ENCODE measurements at regions not wholly inside any gene's neighbourhood (a gene's known extent, or its start where the extent isn't known, plus 50 kb on each side); places are given as distances from the start of the nearest gene placed in this dataset.
"Not testable (repeated sequence)": the region's sequence is repeated elsewhere in the genome, so short reads cannot be mapped to it uniquely, and the experiment has no call there.

DNA sequence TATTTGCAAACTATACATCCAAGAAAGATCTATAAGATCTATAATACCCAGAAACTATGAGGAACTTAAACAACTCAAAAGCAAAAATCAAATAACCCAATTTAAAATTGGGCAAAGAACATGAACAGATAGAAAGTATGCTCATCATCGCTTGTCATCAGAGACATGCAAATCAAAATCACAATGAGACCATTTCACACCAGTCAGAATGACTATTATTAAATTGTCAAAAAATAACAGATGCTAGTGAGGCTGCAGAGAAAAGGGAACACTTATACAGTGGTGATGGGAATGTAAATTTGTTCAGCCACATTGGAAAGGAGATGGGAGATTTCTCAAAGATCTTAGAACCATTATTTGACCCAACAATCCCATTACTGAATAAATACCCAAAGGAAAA, 1451.7 kb upstream of the ADGRL3 start:
- no peak for DNase-seq

DNA sequence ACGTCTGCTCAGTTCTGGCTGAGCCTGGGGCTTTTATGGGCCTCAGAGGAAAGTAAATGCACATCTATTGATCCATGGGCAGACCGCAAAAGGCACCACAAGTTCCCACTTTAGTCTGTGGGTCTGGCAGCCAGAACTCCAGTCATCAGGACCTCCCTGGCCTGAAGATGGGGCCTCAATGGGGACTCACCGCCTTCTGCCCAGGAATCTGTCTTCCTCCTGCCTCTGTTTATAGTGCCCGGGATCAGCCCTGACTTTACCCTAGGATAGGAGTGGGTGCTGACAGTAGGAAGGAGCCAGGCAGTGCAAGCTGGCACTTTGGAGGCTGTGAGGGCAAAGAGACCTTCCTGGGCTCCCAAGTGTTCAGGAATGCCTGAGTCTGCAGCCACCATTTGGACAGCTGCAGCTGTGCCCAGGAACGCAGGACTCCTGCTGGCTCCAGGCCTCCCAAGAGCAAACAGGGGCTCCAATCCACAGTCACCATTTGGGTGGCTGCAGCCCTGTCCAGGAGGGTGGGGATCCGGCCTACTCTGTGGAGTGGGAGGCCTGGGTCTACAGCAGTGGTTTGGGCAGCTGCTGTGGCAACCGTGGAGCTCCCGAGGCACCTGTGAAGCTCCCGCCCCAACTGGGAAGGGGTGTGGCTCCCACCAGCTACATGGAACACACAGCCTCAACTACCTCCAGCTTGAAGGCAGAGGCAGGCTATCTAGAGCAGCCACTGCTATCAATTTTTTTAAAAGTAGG, 1440.9 kb upstream of the ADGRL3 start:
- DNase-seq = no peak

DNA sequence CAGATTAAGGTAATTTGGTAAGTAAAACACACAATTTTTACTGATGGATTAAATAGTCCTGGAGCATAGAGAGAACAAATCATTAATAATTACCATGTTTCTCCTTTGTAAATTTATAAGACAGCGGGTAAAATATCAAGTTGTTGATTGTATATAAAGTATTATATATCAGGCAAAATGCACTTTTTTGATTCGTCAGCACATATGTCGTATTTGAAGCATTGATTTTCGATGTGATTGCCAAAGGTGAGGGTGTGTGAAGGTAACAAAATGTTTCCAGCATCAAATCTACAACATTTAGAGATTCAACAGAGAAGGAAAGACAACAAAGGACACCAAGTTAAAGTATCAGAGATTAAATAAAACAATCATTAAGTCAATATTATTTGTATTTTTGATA, 1437.8 kb upstream of the ADGRL3 start:
- no peak for DNase-seq

DNA sequence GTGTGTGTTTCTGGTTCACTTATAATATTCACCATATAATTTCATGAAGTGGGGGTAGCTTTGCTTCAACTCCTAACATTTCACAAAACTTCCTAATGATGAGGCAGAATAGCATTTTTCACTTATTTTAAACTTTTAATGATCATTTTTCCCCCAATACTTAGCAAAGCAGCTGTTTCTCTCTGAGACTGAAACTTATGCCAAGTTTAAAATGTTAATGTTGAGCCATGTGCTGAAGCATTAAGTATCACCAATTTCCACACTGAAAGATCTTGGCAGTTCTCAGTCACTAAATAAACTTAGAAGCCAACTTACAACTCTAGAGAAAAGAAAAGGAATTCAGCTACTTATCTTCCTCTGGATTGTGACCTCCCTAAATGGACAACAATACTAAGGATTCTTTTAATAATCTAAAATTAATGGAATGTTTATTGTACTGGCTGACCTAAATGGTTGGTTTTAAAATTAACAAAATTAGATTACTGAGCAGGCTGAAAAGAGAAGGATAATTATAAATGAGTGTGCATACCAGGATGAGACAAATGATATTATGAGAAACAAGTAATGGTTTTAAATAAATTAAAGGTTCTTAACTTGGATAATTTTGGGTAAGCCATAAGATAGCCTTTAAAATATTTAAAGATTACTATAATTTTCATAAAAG, 1429.4 kb upstream of the ADGRL3 start:
- no peak for DNase-seq

GRCh38 chr4:59772641-59773139, 1427.4 kb upstream of the ADGRL3 start:
- no peak for DNase-seq

DNA sequence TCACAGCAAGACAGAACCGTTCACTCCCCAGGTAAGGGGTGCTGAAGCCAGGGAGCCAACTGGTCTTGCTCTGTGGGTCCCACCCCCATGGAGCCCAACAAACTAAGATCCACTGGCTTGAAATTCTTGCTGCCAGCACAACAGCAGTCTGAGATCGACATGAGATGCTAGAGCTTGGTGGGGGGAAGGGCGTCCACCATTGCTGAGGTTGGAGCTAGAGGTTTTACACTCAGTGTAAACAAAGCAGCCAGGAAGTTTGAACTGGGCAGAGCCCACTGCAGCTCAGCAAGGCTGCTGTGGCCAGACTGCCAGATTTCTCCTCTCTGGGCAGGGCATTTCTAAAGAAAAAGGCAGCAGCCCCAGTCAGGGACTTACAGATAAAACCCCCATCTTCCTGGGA, 1419.9 kb upstream of the ADGRL3 start:
- not testable (repeated sequence) for DNase-seq

DNA sequence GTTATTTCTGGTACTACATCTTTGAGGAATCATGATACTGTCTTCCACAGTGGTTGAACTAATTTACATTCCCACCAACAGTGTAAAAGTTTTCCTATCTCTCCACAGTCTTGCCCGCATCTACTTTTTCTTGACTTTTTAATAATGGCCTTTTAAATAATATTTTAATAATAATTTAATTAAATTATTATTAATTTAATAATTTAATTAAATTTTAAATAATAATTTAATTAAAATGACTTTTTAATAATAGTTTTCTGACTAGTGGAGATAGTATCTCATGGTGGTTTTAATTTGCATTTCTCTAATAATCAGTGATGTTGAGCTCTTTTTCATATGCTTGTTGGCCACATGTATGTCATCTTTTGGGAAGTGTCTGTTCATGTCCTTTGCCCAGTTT, 1395.0 kb upstream of the ADGRL3 start:
- no peak for DNase-seq

DNA sequence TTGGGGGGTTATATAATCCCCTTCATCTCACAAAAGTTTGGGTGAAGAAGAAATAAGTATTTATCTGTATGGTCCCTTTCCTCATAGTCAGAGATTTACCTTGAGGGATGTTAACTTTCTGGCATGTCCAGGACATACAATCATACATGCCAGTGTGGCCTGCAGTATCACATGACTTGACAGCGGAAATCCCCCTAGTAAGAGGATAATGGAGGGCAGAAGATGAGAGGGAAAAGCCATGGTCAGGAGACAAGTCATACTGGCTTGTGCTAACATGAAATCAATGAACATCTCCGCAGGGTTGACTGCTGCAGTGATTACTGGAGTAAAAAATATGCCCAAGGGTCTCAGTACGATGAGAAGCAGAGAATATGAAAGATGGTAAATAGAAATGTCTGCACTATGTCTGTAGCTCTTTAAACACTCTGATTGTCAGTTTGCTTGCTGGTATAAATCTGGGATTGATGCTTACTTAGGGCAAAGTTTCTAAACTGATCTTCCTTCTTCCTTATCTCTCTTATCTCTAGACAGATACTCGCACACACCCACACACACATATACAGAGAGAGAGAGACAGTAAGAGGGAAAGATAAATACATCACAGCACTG, 1385.6 kb upstream of the ADGRL3 start:
- DNase-seq = no peak

DNA sequence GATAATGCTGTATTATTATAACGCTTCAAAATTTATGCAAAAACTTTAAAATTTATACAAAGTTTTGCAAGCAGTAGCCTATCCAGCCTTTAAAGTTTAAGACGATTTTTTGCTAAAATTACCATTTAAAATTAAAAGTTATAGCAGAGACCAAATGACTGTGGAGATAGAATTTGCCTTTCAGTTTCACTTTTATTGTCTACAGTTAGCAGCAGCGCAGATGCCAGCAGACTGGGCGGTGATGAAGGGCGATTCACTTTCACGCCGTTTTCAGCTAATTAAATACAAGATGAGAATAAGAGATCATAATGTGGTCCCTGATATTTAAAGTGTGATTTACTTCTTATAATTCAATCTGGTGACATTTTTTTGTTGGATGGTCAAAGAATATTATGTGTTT, 1381.5 kb upstream of the ADGRL3 start:
- DNase-seq = no peak

DNA sequence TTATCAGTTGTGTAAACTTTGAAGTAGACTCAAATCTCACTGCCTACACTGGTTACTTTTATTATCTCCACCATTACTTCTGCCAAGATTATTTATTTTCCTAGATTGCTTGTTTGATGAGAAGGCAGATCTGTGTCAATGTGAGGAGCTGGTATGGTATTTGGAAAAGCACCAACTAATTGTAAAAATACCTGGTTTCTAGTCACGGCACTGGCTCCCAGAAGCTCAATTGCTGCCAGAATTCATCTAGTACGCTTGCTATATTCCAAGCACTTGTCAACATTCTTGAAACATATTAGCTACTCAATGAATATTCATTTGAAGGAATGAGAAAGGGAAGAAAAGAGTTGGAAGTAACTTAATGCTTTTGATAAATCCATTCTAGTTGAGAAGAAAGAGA, 1376.8 kb upstream of the ADGRL3 start:
- DNase-seq = no peak

GRCh38 chr4:59825104-59825503, 1375.0 kb upstream of the ADGRL3 start:
- DNase-seq = no peak

- no peak for DNase-seq
These were observed 1368.4 kb upstream of the ADGRL3 start for GRCh38 chr4:59831746-59832145.

- DNase-seq = no peak
These were observed 1365.2 kb upstream of the ADGRL3 start for GRCh38 chr4:59834943-59835342.

DNA sequence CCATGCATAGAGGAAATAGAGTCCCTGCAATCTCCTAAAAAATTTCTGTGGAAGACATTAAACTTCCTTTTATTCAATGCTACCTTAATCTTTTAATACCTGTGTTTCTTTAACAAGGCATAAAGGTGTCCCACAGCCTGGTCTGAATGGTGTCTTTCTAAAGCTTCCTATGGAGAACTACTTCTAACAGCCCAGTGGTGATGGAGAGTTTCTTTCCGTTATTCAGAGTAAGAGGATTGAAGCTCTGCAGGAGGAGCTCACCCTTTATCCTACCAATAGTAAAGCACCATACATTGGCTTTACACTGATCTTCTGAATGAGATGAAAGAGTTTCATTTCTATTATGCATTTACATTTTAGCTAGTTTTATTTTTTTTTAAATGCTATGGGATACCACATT, 1362.4 kb upstream of the ADGRL3 start:
- no peak for DNase-seq

DNA sequence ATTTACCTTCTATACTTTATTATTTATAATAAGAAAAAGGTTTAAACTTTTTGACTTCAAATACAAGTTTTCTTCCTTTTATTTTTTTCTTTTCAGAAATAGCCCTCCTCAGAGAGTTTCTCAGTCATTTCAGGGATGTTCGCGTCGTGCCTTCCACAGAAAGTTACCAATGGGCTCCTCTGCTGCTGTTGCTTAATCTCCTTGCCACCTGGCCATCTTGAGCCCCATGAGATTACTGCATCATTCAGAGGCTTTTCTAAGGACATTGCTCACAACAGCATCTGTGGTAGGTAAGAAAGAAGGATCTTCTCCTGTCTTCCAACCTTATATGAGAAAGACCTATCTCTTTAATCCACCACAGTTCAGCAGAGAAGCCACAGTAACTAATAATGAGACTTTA, 1361.9 kb upstream of the ADGRL3 start:
- DNase-seq = no peak

- DNase-seq = no peak
These were observed 1358.4 kb upstream of the ADGRL3 start for GRCh38 chr4:59841698-59842097.

GRCh38 chr4:59848457-59848856, 1351.7 kb upstream of the ADGRL3 start:
- no peak for DNase-seq

DNA sequence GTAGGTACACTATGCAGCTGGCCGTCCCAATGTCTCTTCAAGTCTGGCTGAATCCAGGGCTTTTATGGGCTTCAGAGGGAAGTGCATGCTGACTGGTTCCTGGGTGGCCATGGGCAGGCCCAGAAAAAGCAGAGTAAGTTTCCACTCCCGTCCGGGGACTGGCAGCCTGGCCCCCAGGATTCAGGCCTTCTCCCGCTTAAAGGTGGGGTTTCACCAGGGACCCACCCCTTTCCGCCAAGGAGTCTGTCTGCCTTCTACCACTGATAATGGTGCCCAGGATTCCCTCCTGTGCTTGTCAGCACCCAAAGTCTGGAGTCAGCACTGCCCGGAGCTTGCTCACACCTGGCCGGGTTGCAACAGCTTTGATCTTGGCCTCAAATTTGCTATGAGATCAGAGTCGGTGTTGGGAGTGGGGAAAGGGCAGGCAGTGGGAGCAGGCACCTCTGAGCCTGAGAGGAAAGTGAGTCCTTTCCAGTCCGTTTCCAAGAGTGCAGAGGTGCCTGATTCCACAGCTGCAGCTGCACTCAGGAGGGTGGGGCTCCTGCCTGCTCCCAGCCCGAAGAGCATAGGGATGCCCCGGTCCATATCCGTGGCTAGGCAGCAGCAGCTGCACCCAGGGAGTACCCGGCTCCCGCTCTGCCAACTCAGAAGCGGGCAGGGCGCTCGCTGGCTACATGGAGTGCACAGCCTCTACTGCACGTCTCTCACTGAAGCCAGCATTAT, 1344.3 kb upstream of the ADGRL3 start:
- DNase-seq = no peak

DNA sequence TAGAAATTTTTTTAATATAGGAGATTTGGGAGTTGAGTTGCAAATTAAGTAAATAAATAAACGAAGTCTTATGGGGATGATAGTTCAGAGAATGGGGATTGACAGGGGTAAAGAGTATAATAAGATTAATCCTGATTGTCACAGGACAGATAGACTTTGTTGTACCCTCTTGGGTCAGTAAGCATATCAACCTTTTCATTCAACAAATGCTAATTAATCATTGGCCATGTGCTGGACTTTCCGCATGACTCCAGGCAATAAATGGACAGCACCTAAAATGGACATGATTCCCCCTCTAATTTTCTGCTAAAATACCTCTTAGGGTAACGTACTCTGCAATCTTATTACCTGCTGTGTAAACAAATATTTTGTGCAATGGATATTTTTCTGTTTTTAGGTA, 1331.1 kb upstream of the ADGRL3 start:
- DNase-seq = no peak

- DNase-seq = no peak
These were observed 1330.6 kb upstream of the ADGRL3 start for GRCh38 chr4:59869559-59869958.

- no peak for DNase-seq
These were observed 1318.5 kb upstream of the ADGRL3 start for GRCh38 chr4:59881632-59882031.

DNA sequence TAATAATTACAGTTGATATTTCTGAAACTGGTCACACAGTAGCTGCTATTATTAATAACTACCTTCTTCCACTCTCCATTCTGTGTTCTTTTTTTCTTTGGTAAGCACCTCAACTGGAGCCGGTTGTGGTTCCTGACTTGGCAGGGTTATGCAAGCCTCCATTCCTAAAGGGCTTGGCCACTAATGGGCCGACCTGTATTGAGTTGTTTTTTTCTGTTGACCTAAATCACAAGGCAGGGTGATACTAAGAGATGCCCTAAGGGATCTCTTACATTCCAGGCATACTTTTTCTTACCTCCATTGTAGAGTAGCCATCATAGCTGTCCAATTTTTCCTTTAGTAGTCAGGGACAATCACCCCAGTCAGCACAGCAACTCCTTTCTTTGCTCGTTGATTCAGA, 1295.8 kb upstream of the ADGRL3 start:
- DNase-seq = no peak

DNA sequence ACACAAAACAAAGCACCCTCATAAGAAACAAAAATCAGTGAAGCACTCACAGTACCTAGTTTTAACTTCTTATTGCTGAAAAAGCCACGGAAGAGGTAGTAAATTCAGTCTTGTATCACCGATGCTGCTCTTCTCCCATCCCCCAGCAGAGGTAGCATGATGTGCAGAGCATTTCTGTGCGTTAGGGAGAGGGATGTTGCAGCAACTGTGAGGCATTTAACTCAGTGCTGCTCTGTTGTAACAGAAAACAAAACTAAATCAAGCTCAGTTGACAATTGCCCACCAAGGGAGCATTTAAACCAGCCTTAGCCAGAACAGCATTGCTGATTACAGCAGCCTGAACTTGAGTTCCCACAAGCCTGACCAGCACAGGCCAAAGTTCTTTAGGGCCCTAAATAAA, 1279.7 kb upstream of the ADGRL3 start:
- DNase-seq = no peak

- DNase-seq = no peak
These were observed 1274.8 kb upstream of the ADGRL3 start for GRCh38 chr4:59925290-59925689.

All from DMS153 (cell line).